ENCODE measurements at regions not wholly inside any gene's neighbourhood (a gene's known extent, or its start where the extent isn't known, plus 50 kb on each side); places are given as distances from the start of the nearest gene placed in this dataset.

GRCh38 chr1:116311193-116311592 lies 61.9 kb upstream of the ATP1A1 start:
- Histone ChIP-seq H3K36me3 (ENCODE audit: control insufficient read depth, insufficient read depth, low read length) (no peaks in the 10 kb centered on the region), H3K27me3 (ENCODE audit: control insufficient read depth, insufficient read depth, low read length) (no peaks in the 10 kb centered on the region), H3K4me3 (ENCODE audit: low read depth, low read length) (no peak overlapping the region)
- DNase-seq (ENCODE audit: low read depth) (no peak), FAIRE-seq (no peak)
- TF ChIP-seq CTCF (IDR thresholded peaks at IDR 0.05; ENCODE audit: insufficient read depth, low read length, severe bottlenecking): no peak

- H3K36me3 ChIP-seq (ENCODE audit: control insufficient read depth, insufficient read depth, low read length): no peaks in the 10 kb centered on the region
- no peaks in the 10 kb centered on the region for H3K27me3 ChIP-seq (ENCODE audit: control insufficient read depth, insufficient read depth, low read length)
- no peak for TF ChIP-seq CTCF (IDR thresholded peaks at IDR 0.05; ENCODE audit: insufficient read depth, low read length, severe bottlenecking)
- peak; percentile 81 for FAIRE-seq
- DNase-seq (ENCODE audit: low read depth): peak; percentile 65
- H3K4me3 ChIP-seq (ENCODE audit: low read depth, low read length): no peak overlapping the region
Measured at GRCh38 chr1:116311756-116312680, 61.0 kb upstream of the ATP1A1 start.

- no peak overlapping the region for H3K4me3 ChIP-seq (ENCODE audit: low read depth, low read length)
Measured at GRCh38 chr1:116312681-116313069, 60.4 kb upstream of the ATP1A1 start.

GRCh38 chr1:116313776-116314175 lies 59.3 kb upstream of the ATP1A1 start:
- FAIRE-seq (no peak), DNase-seq (ENCODE audit: low read depth) (no peak)
- Histone ChIP-seq H3K4me3 (ENCODE audit: low read depth, low read length) (no peak overlapping the region), H3K36me3 (ENCODE audit: control insufficient read depth, insufficient read depth, low read length) (no peaks in the 10 kb centered on the region), H3K27me3 (ENCODE audit: control insufficient read depth, insufficient read depth, low read length) (no peaks in the 10 kb centered on the region)
- TF ChIP-seq CTCF (IDR thresholded peaks at IDR 0.05; ENCODE audit: insufficient read depth, low read length, severe bottlenecking): no peak

More at GRCh38 chr1:116312681-116313069, 60.4 kb upstream of the ATP1A1 start:
- DNase-seq (ENCODE audit: low read depth) (no peak), FAIRE-seq (no peak)
- H3K27me3 ChIP-seq (ENCODE audit: control insufficient read depth, insufficient read depth, low read length): no peaks in the 10 kb centered on the region
- no peaks in the 10 kb centered on the region for H3K36me3 ChIP-seq (ENCODE audit: control insufficient read depth, insufficient read depth, low read length)
- no peak for TF ChIP-seq CTCF (IDR thresholded peaks at IDR 0.05; ENCODE audit: insufficient read depth, low read length, severe bottlenecking)

GRCh38 chr1:116314305-116314919 lies 58.6 kb upstream of the ATP1A1 start:
- H3K27me3 ChIP-seq (ENCODE audit: control insufficient read depth, insufficient read depth, low read length): no peaks in the 10 kb centered on the region
- TF ChIP-seq CTCF (IDR thresholded peaks at IDR 0.05; ENCODE audit: insufficient read depth, low read length, severe bottlenecking): no peak
- FAIRE-seq (no peak), DNase-seq (ENCODE audit: low read depth) (no peak)
- H3K4me3 ChIP-seq (ENCODE audit: low read depth, low read length): no peak overlapping the region
- H3K36me3 ChIP-seq (ENCODE audit: control insufficient read depth, insufficient read depth, low read length): no peaks in the 10 kb centered on the region
